ENCODE measurements at regions not wholly inside any gene's neighbourhood (a gene's known extent, or its start where the extent isn't known, plus 50 kb on each side); places are given as distances from the start of the nearest gene placed in this dataset.

DNA sequence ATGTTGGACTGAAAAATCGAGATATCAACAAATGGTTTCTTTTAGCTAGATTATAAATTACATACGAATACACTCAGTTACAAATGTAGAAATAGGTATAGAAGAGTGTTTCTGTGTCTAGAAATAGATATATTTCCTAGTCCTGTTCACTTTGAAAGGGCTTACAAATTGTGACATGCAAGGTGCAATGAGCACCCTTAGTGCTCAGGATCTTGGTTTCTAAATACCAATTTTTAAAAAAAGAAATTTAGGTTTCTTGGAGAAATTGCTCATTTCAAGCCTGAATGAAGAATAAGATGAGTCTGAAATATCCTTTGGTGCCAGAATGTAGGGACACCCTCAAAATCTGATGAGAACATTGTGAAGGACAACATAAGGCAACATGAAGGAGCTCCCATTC lies 306.0 kb downstream of the CRPPA start:
- H3K27me3 ChIP-seq, result no peaks in the 10 kb centered on the region
- no peak overlapping the region for H3K4me2 ChIP-seq
- H3K27ac ChIP-seq, result no peak overlapping the region
- no peak overlapping the region for H3K9ac ChIP-seq
- no peaks in the 10 kb centered on the region for H3K4me1 ChIP-seq
- TF ChIP-seq Cebpa-rat (IDR thresholded peaks at IDR 0.05), result no peak
- H3K4me3 ChIP-seq, result no peak overlapping the region
- H3K9me3 ChIP-seq (replicated peaks in 1 of 11), result peaks cover 1 to 8% (median 3%) of the 10 kb centered on the region in 11 experiments; a peak in 12 of 22 replicates
- H4K20me1 ChIP-seq, result no peaks in the 10 kb centered on the region
- no peaks in the 10 kb centered on the region for H3K36me3 ChIP-seq

DNA sequence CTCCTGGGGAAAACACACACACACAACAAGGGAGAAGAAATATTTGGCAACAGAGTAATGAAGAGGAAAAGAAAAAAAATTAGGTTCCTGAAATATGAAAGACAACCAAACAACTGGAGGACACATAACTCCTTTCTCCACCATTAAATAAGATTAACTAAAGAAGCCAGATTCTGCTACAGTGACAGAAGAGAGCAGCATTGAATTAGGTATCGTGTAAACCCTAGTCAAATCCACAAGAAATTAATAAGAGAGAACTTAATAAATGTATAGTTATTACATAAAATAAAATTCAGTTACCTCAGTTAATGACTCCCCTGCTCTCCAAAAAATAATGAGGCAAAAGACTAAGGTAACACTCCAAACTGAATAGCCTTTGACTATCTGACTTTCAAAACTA lies 306.7 kb downstream of the CRPPA start:
- no peak overlapping the region for H3K27ac ChIP-seq
- H3K27me3 ChIP-seq, result no peaks in the 10 kb centered on the region
- no peak overlapping the region for H3K4me3 ChIP-seq
- no peaks in the 10 kb centered on the region for H3K4me1 ChIP-seq
- no peak overlapping the region for H3K9ac ChIP-seq
- H3K4me2 ChIP-seq, result no peak overlapping the region
- H3K36me3 ChIP-seq, result no peaks in the 10 kb centered on the region
- no peak for TF ChIP-seq Cebpa-rat (IDR thresholded peaks at IDR 0.05)
- no peaks in the 10 kb centered on the region for H4K20me1 ChIP-seq
- H3K9me3 ChIP-seq (replicated peaks in 1 of 11), result peaks cover 4 to 13% (median 8%) of the 10 kb centered on the region in 11 experiments; a peak in 12 of 22 replicates

DNA sequence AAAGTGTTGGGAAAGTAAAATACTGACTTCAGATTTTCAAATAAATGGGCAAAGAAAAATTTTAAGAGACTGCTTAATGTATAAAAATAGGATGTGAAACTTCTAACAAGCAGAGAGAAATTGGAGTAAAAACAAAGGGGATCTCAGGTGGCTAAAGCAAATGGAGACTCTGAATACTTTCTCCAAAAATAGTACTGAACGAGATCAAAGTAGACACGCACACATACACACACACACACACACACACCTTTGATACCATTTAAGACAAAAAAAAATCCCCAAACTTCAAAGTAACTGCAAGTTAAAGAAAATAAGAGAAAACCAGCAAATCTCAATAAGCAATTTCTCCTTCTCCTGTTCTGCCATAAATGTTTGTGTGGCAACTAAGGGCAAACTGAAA lies 307.3 kb downstream of the CRPPA start:
- H3K9me3 ChIP-seq (replicated peaks in 1 of 11), result peaks cover 4 to 17% (median 8%) of the 10 kb centered on the region in 11 experiments; a peak in 12 of 22 replicates
- H3K27ac ChIP-seq, result no peak overlapping the region
- no peaks in the 10 kb centered on the region for H3K4me1 ChIP-seq
- no peak overlapping the region for H3K4me2 ChIP-seq
- H3K27me3 ChIP-seq, result no peaks in the 10 kb centered on the region
- H3K9ac ChIP-seq, result no peak overlapping the region
- no peaks in the 10 kb centered on the region for H4K20me1 ChIP-seq
- H3K36me3 ChIP-seq, result no peaks in the 10 kb centered on the region
- TF ChIP-seq Cebpa-rat (IDR thresholded peaks at IDR 0.05), result no peak
- no peak overlapping the region for H3K4me3 ChIP-seq

DNA sequence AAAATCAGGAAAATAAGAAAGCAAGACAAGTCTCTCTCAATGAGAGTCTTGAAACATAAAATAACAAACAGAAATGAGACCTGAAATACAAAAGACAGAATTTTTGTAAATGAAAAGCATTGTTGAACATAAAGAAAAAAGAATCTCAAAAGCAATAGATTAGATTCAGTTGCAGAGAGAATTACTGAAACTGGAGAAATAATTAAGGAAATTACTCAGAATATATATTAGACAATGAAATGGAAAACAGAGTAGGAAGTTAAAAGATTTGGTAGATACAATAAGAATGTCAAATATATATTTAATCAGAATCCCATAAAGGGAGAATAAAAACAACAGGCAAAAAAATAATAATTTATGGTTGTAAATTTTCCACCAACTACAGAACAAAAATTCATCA lies 308.3 kb downstream of the CRPPA start:
- Histone ChIP-seq H3K27ac (no peak overlapping the region), H3K9me3 (replicated peaks in 1 of 11) (peaks cover 4 to 21% (median 8%) of the 10 kb centered on the region in 11 experiments; a peak in 15 of 22 replicates), H3K36me3 (no peaks in the 10 kb centered on the region), H3K27me3 (no peaks in the 10 kb centered on the region), H3K9ac (no peak overlapping the region), H3K4me2 (no peak overlapping the region), H3K4me1 (no peaks in the 10 kb centered on the region), H4K20me1 (no peaks in the 10 kb centered on the region), H3K4me3 (no peak overlapping the region)
- no peak for TF ChIP-seq Cebpa-rat (IDR thresholded peaks at IDR 0.05)

DNA sequence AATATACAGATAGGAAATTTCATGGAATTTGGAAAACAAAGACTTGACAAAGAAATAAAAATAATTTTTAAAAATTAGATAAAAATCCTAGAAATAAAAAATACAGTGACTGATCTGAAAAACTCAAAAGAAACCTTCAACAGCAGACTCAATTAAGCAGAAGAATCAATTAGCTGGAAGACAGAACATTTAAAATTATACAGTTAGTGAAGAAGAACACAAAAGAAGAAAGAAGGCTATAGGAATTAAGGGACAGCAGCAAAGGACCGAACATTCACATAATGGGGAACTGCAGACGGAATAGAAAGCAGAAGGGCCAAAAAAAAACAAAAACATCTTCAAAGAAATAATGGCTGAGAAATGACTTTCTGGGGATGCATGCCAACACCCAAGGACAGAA lies 314.5 kb downstream of the CRPPA start:
- Histone ChIP-seq H3K27me3 (no peaks in the 10 kb centered on the region), H3K36me3 (no peaks in the 10 kb centered on the region), H3K4me3 (no peak overlapping the region; a peak in 1 of 20 replicates), H3K27ac (no peak overlapping the region), H3K4me1 (no peaks in the 10 kb centered on the region), H3K4me2 (no peak overlapping the region), H3K9ac (no peak overlapping the region), H4K20me1 (no peaks in the 10 kb centered on the region), H3K9me3 (replicated peaks in 1 of 11) (peaks cover 30 to 60% (median 42%) of the 10 kb centered on the region in 11 experiments)
- no peak for TF ChIP-seq Cebpa-rat (IDR thresholded peaks at IDR 0.05)

DNA sequence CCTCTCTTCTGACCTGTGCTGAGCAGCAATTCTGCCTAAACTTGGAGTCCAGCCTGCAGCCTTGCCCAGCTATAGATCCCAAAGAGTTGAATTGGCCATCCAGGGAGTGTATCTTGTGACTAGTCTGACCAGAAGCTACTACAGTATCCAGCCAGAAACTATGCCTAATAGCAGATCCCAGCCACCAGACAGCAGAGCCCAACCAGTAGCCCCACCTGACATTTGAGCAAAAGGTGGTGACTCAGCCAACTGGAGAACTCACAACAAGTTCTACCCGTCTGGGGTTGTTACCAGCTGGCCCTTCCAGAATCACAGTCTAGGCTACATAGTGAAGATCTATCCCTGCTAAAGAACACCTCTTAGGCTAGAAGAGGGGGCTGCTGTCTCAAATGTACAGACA lies 315.0 kb downstream of the CRPPA start:
- no peaks in the 10 kb centered on the region for H3K27me3 ChIP-seq

DNA sequence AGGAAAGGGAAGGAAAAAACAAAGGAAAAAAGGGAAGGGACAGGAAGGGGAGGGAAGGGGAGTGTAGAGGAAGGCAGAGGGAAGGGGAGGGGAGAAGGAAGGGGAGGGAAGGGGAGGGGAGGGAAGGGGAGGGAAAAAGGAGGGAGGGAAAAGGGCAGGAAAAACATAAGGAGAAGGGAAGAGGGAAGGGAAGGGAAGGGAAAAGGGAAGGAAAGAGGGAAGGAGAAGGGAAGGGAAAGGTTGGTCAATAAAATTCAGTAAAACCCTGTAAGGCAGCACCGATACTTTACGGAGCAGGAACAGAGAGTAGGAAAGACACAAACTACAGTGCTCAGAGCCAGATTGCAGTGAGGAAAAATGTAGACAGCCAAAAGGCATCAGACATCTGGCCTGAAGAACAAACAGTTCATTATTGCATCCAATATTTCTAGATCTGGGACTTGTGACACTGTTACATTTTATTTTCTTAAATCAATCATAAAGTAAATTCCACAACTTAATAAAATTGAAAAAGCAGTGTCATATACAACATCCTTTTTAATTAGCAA lies 322.0 kb downstream of the CRPPA start:
- H3K27me3 ChIP-seq, result no peaks in the 10 kb centered on the region
- peaks cover 3 to 14% (median 7%) of the 10 kb centered on the region in 11 experiments; a peak in 12 of 22 replicates for H3K9me3 ChIP-seq (replicated peaks in 1 of 11)
- no peaks in the 10 kb centered on the region for H3K4me1 ChIP-seq
- no peak for TF ChIP-seq Cebpa-rat (IDR thresholded peaks at IDR 0.05)
- H3K4me2 ChIP-seq, result no peak overlapping the region
- H3K27ac ChIP-seq, result no peak overlapping the region
- no peak overlapping the region for H3K9ac ChIP-seq
- no peak overlapping the region for H3K4me3 ChIP-seq
- H4K20me1 ChIP-seq, result no peaks in the 10 kb centered on the region
- no peaks in the 10 kb centered on the region for H3K36me3 ChIP-seq

More for the DNA sequence above, 315.0 kb downstream of the CRPPA start:
- no peak for TF ChIP-seq Cebpa-rat (IDR thresholded peaks at IDR 0.05)
- Histone ChIP-seq H3K27ac (no peak overlapping the region), H3K4me1 (no peaks in the 10 kb centered on the region), H3K9me3 (replicated peaks in 1 of 11) (peaks cover 32 to 62% (median 46%) of the 10 kb centered on the region in 11 experiments), H3K9ac (no peak overlapping the region), H3K4me2 (no peak overlapping the region), H4K20me1 (no peaks in the 10 kb centered on the region), H3K4me3 (no peak overlapping the region), H3K36me3 (no peaks in the 10 kb centered on the region)

DNA sequence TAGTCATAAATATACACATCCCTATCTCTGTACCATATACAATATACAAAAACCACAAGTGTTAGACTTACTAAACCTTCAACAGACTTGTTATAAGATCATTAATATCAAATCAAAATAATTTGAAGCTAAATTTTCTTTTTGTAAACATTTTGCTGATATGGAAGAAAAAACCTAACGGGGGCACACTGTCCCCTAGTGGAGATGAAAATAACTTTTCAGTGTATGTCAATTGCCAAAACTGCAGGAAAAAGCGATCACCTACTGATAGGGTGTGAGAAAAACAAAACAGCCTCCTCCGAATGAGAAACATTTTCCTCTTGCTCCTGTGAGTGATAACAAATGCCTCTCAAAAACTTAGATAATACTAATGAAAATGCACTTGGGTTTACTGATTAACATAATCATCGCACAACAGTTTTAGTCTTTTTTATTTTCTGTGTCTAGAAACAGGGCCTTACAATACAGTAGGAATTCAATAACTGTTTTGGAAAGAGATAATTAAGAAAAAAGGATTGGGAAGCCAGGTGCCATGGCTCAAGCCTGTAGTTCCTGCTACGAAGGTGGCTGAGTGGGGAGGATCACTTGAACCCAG lies 322.7 kb downstream of the CRPPA start:
- Histone ChIP-seq H3K4me1 (no peaks in the 10 kb centered on the region), H3K27me3 (no peaks in the 10 kb centered on the region), H3K9ac (no peak overlapping the region), H3K4me3 (no peak overlapping the region), H3K9me3 (replicated peaks in 1 of 11) (peaks cover 3 to 14% (median 7%) of the 10 kb centered on the region in 11 experiments; a peak in 12 of 22 replicates), H3K36me3 (no peaks in the 10 kb centered on the region), H4K20me1 (no peaks in the 10 kb centered on the region), H3K4me2 (no peak overlapping the region), H3K27ac (no peak overlapping the region)
- TF ChIP-seq Cebpa-rat (IDR thresholded peaks at IDR 0.05), result no peak

DNA sequence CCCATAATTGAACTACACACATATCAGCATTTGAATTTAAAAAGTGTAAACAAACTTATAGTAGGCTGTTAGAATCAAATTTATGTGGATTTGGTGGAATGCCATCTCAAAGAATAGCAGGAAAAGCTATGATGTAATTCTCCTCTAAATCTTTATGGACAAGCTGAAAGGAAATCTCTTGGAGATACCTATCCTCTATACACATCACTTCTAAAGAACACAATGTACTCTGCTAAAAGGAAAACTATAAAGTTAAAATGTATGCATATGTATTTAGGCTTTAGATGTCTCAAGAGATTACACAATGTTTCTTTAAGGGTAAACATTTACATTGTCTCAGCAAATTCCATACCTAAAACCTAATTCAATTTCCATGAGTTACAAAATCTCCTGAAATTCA lies 323.3 kb downstream of the CRPPA start:
- Histone ChIP-seq H3K27ac (no peak overlapping the region), H3K4me1 (no peaks in the 10 kb centered on the region), H3K9me3 (replicated peaks in 1 of 11) (peaks cover 3 to 14% (median 7%) of the 10 kb centered on the region in 11 experiments; a peak in 12 of 22 replicates), H3K27me3 (no peaks in the 10 kb centered on the region), H4K20me1 (no peaks in the 10 kb centered on the region), H3K9ac (no peak overlapping the region), H3K4me3 (no peak overlapping the region), H3K36me3 (no peaks in the 10 kb centered on the region), H3K4me2 (no peak overlapping the region)
- TF ChIP-seq Cebpa-rat (IDR thresholded peaks at IDR 0.05), result no peak

Data from BLaER1 treated with 17β-estradiol and CSF1 and Interleukin-3, amounts not matched to agents 10 nM and 100 nM (cell line).